H1 (cell line): ENCODE measurements at regions not wholly inside any gene's neighbourhood (a gene's known extent, or its start where the extent isn't known, plus 50 kb on each side); places are given as distances from the start of the nearest gene placed in this dataset.

Experiments
- CTCF ChIA-PET: fragments of 300-600 bp; sonication (Branson Sonifier 250); formaldehyde crosslinking; loops from one replicate; lab custom pipeline; 2021; ENCODE audit not compliant: partially characterized antibody; lab: Charles Lee
- POLR2A ChIA-PET: fragments of 300-600 bp; sonication (Branson Sonifier 250); formaldehyde crosslinking; loops from one replicate; lab custom pipeline; 2021; ENCODE audit warnings: inconsistent platforms; ENCODE audit not compliant: partially characterized antibody; lab: Charles Lee
- DNase-seq, 2 experiments: peaks; one replicate each; pipeline versions ENCODE4 v3.0.0 to v3.0.0-alpha.2; 2010 to 2022; ENCODE audit warnings: low spot score in 2 of 2, low read depth in 1 of 2, mixed read lengths in 1 of 2
- FAIRE-seq: peaks from 2 replicates; lab custom pipeline; 2011; peaks lifted over from hg19 to GRCh38; lab: Jason Lieb, UNC
- H2AFZ ChIP-seq: 2 replicates; pipeline ENCODE4 v1.8.1; 2012; ENCODE audit warnings: low read length, inconsistent platforms
- H2AK5ac ChIP-seq: 2 replicates; pipeline ENCODE4 v1.6.1; 2013; ENCODE audit warnings: low read depth, low read length
- H2BK120ac ChIP-seq: replicated peaks from 2 replicates; pipeline ENCODE3; 2013; ENCODE audit warnings: low read depth, low read length, inconsistent platforms
- H2BK12ac ChIP-seq: 2 replicates; pipeline ENCODE4 v1.6.1; 2013; ENCODE audit warnings: low read depth, low read length
- H2BK15ac ChIP-seq: 2 replicates; pipeline ENCODE4 v1.6.1; 2013; ENCODE audit warnings: low read length
- H2BK20ac ChIP-seq: 2 replicates; pipeline ENCODE4 v1.6.1; 2013; ENCODE audit warnings: low read length
- H2BK5ac ChIP-seq: 2 replicates; pipeline ENCODE4 v1.6.1; 2013; ENCODE audit warnings: low read depth, low read length
- H3K14ac ChIP-seq: 2 replicates; pipeline ENCODE4 v1.6.1; 2013; ENCODE audit warnings: inconsistent platforms; ENCODE audit not compliant: insufficient read length
- H3K18ac ChIP-seq: 2 replicates; pipeline ENCODE4 v1.6.1; 2013; ENCODE audit warnings: low read length; ENCODE audit errors: extremely low read depth
- H3K23ac ChIP-seq: 2 replicates; pipeline ENCODE4 v1.6.1; 2013; ENCODE audit warnings: inconsistent platforms; ENCODE audit not compliant: insufficient read length
- H3K23me2 ChIP-seq: 2 replicates; pipeline ENCODE4 v1.6.1; 2013; ENCODE audit warnings: low read depth, low read length
- H3K27ac ChIP-seq: 2 replicates; pipeline ENCODE4 v1.6.1; 2011; ENCODE audit warnings: low read depth, low read length, inconsistent platforms
- H3K27me3 ChIP-seq, 4 experiments: replicated peaks in 1 of 4; 1 replicate in 1 of 4; 2 replicates in 3 of 4; pipeline versions ENCODE4 v1.6.1 to v1.8.1; 2011 to 2013; ENCODE audit warnings: low read length in 3 of 4, mild to moderate bottlenecking in 3 of 4, inconsistent platforms in 2 of 4, mixed read lengths in 2 of 4, moderate library complexity in 1 of 4; ENCODE audit not compliant: control insufficient read depth in 3 of 4, insufficient read depth in 3 of 4; ENCODE audit errors: extremely low read depth in 1 of 4
- H3K36me3 ChIP-seq, 4 experiments: 2 replicates each; pipeline versions ENCODE4 v1.6.1 to v1.8.1; 2011 to 2013; ENCODE audit warnings: mild to moderate bottlenecking in 4 of 4, low read length in 3 of 4, moderate library complexity in 2 of 4, control low read depth in 1 of 4, inconsistent platforms in 1 of 4; ENCODE audit not compliant: insufficient read depth in 4 of 4, control insufficient read depth in 2 of 4
- H3K4ac ChIP-seq: replicated peaks from 2 replicates; pipeline ENCODE3; 2013; ENCODE audit warnings: low read length, low read depth, mixed read lengths, inconsistent platforms; ENCODE audit not compliant: insufficient read length
- H3K4me1 ChIP-seq, 4 experiments: replicated peaks in 1 of 4; 1 replicate in 1 of 4; 2 replicates in 3 of 4; pipeline versions ENCODE4 v1.6.1 to v1.8.1; 2011 to 2013; ENCODE audit warnings: low read length in 3 of 4, inconsistent platforms in 2 of 4, mixed read lengths in 1 of 4; ENCODE audit not compliant: insufficient read depth in 4 of 4, control insufficient read depth in 3 of 4
- H3K4me2 ChIP-seq, 2 experiments: 2 replicates each; pipeline versions ENCODE4 v1.6.1 to v1.8.1; 2011 to 2013; ENCODE audit warnings: low read depth in 2 of 2, low read length in 2 of 2, control low read depth in 1 of 2, inconsistent platforms in 1 of 2, mild to moderate bottlenecking in 1 of 2; ENCODE audit not compliant: insufficient read depth in 1 of 2
- H3K4me3 ChIP-seq, 4 experiments: fragments of 200-600, 300-600 bp in 1 of 4; sonication (generic), shearing (Covaris generic), sonication (Bioruptor Twin) in 1 of 4; 2 replicates each; pipeline versions ENCODE4 v1.5.1 to v1.8.1; 2011 to 2016; ENCODE audit warnings: low read length in 4 of 4, low read depth in 3 of 4, control low read depth in 2 of 4, inconsistent platforms in 2 of 4, mild to moderate bottlenecking in 2 of 4, mixed read lengths in 1 of 4, moderate library complexity in 1 of 4; ENCODE audit not compliant: insufficient read depth in 2 of 4; ENCODE audit errors: extremely low read depth in 1 of 4
- H3K56ac ChIP-seq: replicated peaks from 2 replicates; pipeline ENCODE3; 2013; ENCODE audit warnings: low read depth, mild to moderate bottlenecking, mixed read lengths, low read length, inconsistent platforms; ENCODE audit not compliant: insufficient read length
- H3K79me1 ChIP-seq: 2 replicates; pipeline ENCODE4 v1.6.1; 2013; ENCODE audit warnings: low read depth, low read length, control low read depth
- H3K79me2 ChIP-seq, 2 experiments: 2 replicates each; pipeline versions ENCODE4 v1.6.1 to v1.8.1; 2012 to 2013; ENCODE audit warnings: low read length in 2 of 2, mild to moderate bottlenecking in 2 of 2, inconsistent platforms in 1 of 2; ENCODE audit not compliant: insufficient read depth in 2 of 2, control insufficient read depth in 1 of 2
- H3K9ac ChIP-seq, 4 experiments: replicated peaks in 1 of 4; 1 replicate in 1 of 4; 2 replicates in 3 of 4; pipeline versions ENCODE4 v1.6.1 to v1.8.1; 2011 to 2013; ENCODE audit warnings: low read depth in 3 of 4, low read length in 3 of 4, control low read depth in 2 of 4, mild to moderate bottlenecking in 2 of 4, moderate library complexity in 2 of 4, inconsistent platforms in 1 of 4; ENCODE audit errors: extremely low read depth in 1 of 4
- H3K9me3 ChIP-seq, 2 experiments: 2 replicates each; pipeline versions ENCODE4 v1.6.1 to v1.8.1; 2012 to 2013; ENCODE audit warnings: mild to moderate bottlenecking in 2 of 2, moderate library complexity in 2 of 2, control low read depth in 1 of 2, inconsistent platforms in 1 of 2, low read depth in 1 of 2, low read length in 1 of 2, mixed read lengths in 1 of 2; ENCODE audit not compliant: insufficient read depth in 2 of 2
- H4K20me1 ChIP-seq, 2 experiments: replicated peaks in 1 of 2; 2 replicates each; pipeline versions ENCODE3 to v1.8.1; 2011 to 2013; ENCODE audit warnings: inconsistent platforms in 2 of 2, low read length in 2 of 2, mild to moderate bottlenecking in 1 of 2; ENCODE audit not compliant: insufficient read depth in 2 of 2, control insufficient read depth in 1 of 2
- H4K5ac ChIP-seq: 2 replicates; pipeline ENCODE4 v1.6.1; 2013; ENCODE audit warnings: low read length, low read depth, mixed read lengths, inconsistent platforms; ENCODE audit not compliant: insufficient read length
- H4K8ac ChIP-seq: 2 replicates; pipeline ENCODE4 v1.8.0; 2013; ENCODE audit warnings: mild to moderate bottlenecking, moderate library complexity, low read length, inconsistent platforms; ENCODE audit not compliant: insufficient read depth; ENCODE audit errors: extremely low read depth
- H4K91ac ChIP-seq: replicated peaks from 2 replicates; pipeline ENCODE3; 2013; ENCODE audit warnings: low read length, mixed read lengths, inconsistent platforms; ENCODE audit not compliant: insufficient read length
- CHD1 ChIP-seq: IDR thresholded peaks from 2 replicates; pipeline ENCODE4 v1.6.1; 2012; ENCODE audit warnings: low read depth, low read length, improper control_type of control experiment
- WGBS, 2 experiments: shearing (Covaris generic) in 1 of 2; methylation state at CpG; one replicate each; pipeline versions ENCODE4 v1.1.6 to v1.1.7; 2013 to 2015; ENCODE audit warnings: low lambda C conversion rate in 2 of 2, mixed read lengths in 2 of 2, inconsistent platforms in 1 of 2, low coverage in 1 of 2, missing lambda C conversion rate in 1 of 2; ENCODE audit not compliant: insufficient replicate concordance in 2 of 2, insufficient coverage in 1 of 2, insufficient read length in 1 of 2; ENCODE audit errors: extremely low coverage in 1 of 2, missing lambda C conversion rate in 1 of 2; 5-methylcytosine and 5-hydroxymethylcytosine counted together

- H3K79me2 ChIP-seq: no peaks in the 10 kb centered on the region
- H3K4me1 ChIP-seq: peaks cover 0 to 3% (median under 1%) of the 10 kb centered on the region in 4 experiments; a peak in 2 of 7 replicates
- H3K56ac ChIP-seq: no peak overlapping the region
- no peak overlapping the region for H2AFZ ChIP-seq
- 88% methylated on average over 2 of the region's 2 CpGs; no CpG with 5 or more reads in 1 of the 2 experiments for WGBS, 2 experiments
- no peaks in the 10 kb centered on the region for H3K79me1 ChIP-seq
- H3K4me3 ChIP-seq: no peak overlapping the region
- no peak overlapping the region for H3K14ac ChIP-seq
- H2AK5ac ChIP-seq: no peak overlapping the region
- no peak overlapping the region for H4K91ac ChIP-seq
- H2BK12ac ChIP-seq: no peak overlapping the region
- H3K9me3 ChIP-seq: no peaks in the 10 kb centered on the region
- ChIA-PET POLR2A (no interaction called here), CTCF (no interaction called here)
- no peak overlapping the region for H3K18ac ChIP-seq
- H4K20me1 ChIP-seq: no peaks in the 10 kb centered on the region
- H4K8ac ChIP-seq: no peak overlapping the region
- H3K4ac ChIP-seq: no peak overlapping the region
- H2BK15ac ChIP-seq: no peak overlapping the region
- no peak overlapping the region for H2BK20ac ChIP-seq
- H4K5ac ChIP-seq: no peak overlapping the region
- H2BK120ac ChIP-seq: no peak overlapping the region
- H3K23ac ChIP-seq: no peak overlapping the region
- DNase-seq (no peak), FAIRE-seq (no peak)
- no peak overlapping the region for H2BK5ac ChIP-seq
- no peaks in the 10 kb centered on the region for H3K27me3 ChIP-seq
- H3K4me2 ChIP-seq: no peak overlapping the region
- H3K27ac ChIP-seq: no peak overlapping the region
- no peaks in the 10 kb centered on the region; the same call in 1 of the 2 replicates for H3K23me2 ChIP-seq
- H3K36me3 ChIP-seq: no peaks in the 10 kb centered on the region
- no peak overlapping the region for H3K9ac ChIP-seq
- TF ChIP-seq CHD1: no peak
Measured at GRCh38 chr3:34359064-34359463, 560.6 kb downstream of the PDCD6IP start.
